ENCODE measurements at regions not wholly inside any gene's neighbourhood (a gene's known extent, or its start where the extent isn't known, plus 50 kb on each side); places are given as distances from the start of the nearest gene placed in this dataset.
"Not testable (repeated sequence)": the region's sequence is repeated elsewhere in the genome, so short reads cannot be mapped to it uniquely, and the experiment has no call there.

DNA sequence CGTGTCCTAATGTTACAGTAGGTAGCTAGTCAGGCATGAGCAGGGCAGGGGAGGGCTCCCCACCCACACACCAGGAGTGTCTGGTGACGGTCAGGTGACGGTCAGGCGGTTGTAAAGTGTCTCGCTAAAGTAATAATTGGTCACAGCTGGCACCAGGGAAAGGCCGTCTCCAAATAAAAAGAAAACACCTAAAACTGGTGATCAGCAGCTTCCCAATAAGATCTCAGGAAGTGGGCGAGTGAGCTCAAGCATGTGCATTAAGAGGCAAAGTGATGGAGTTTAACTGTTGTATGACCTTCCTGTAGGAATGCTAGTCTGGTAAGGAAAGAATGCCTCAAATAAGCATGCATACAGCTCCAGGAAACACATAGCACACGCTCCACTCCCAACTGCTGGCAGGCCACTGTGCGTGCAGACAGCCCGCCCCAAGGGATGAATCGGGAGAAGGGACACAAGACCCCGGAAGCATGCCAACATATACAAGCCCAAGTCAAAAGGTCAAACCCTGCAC, 177.1 kb downstream of the RNF144A start:
- DNase-seq (ENCODE audit: low read depth in 2 of 2, low spot score in 1 of 2), result no peak

DNA sequence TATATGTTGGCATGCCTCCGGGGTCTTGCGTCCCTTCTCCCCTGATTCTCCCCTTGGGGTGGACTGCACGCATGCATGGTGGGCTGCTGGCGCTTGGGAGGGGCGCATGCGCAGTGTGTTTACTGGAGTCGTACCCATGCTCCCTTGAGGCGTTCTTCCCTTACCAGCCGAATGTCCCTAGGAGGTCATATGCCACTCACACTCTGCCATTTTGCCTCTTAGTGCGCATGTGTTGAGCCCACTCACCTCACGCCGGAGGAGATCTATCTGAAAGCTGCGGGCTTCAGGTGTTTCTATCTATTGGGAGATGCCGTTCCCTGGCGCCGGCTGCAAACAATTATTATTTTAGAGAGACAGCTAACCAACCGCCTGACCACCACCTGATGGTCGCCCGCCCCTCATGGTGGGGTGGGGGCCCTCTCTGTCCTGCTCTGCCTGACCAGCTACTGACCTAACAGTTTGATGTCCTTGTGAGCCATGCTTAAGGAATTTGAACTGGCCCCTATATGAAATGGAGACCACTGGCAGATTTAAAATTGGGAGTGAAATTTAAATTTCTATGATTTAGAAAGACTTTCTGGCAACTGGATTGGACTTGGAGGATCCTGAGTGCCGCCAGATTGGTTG, 179.6 kb downstream of the RNF144A start:
- no peak for DNase-seq (ENCODE audit: low read depth in 2 of 2, low spot score in 1 of 2)

DNA sequence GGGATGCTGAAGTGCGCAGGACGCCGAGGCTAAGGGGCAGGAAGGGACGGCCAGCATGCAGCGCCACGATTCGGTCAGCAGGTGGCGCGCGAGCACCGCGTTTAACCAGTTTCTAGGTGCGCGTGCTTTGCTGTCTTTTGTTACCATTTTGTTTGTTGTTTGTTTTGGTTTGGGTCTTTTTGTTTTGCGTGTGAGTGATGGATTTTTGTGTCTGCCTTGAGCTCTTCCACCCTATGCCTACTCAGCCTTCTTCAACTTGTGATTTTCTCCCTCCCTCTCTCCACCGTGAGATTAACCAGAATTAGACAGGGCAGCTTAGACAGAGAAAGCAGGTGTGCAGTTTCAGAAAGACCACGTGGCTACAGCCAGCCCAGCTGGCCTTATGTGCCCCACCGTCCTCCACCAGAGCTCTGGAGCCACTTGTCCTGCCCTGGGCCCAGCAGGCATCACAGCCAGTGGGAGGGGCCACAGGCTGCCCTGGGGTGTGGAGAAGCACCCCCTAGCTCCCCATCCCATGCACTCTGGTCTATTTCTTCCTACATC, 180.2 kb downstream of the RNF144A start:
- DNase-seq (ENCODE audit: low read depth in 2 of 2, low spot score in 1 of 2), result peak; percentile 45 to 51

DNA sequence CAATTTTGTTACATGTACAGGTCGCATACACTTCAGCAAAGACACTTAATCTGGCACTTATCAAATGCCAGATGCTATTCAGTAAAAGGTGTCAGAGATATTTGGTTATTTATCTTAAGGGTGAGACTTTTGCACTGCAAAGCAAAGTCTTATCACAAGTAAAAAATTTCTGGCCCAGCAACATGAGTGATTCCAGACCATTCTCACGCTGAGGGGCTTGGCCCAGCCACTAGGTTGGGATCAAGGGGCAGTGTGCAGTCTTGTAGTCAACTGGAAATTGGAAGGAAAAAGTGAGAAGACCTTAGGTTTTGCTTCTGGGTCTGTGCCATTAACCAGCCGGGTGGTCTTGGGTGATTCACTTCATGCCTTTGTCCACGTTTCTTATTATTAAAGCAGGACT, 181.6 kb downstream of the RNF144A start:
- DNase-seq (ENCODE audit: low read depth in 2 of 2, low spot score in 1 of 2), result no peak

- DNase-seq (ENCODE audit: low read depth in 2 of 2, low spot score in 1 of 2), result not testable (repeated sequence)
These were observed 182.5 kb downstream of the RNF144A start for GRCh38 chr2:7099687-7100086.

GRCh38 chr2:7102826-7103225, 185.6 kb downstream of the RNF144A start:
- no peak for DNase-seq (ENCODE audit: low read depth in 2 of 2, low spot score in 1 of 2)

- no peak for DNase-seq (ENCODE audit: low read depth in 2 of 2, low spot score in 1 of 2)
These were observed 191.8 kb downstream of the RNF144A start for GRCh38 chr2:7108792-7109532.

DNA sequence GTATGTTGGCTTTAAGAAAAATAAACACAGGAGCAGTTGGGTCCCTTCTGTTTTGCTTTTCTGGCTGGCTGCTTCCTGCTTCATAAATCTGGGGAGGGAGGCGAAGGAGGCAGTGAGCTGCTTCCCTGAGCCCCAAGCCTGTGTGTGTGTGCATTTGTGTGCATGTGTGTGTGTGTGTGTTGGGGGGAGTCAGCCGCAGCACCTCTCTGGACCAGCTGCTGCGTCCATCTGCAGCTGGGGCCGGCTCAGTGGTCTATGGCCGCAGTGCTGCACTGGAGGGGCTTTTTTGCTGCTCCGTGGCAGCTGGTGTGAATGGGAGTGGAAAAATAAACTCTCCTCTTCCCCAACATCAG, 192.3 kb downstream of the RNF144A start:
- DNase-seq (ENCODE audit: low read depth in 2 of 2, low spot score in 1 of 2), result no peak

DNA sequence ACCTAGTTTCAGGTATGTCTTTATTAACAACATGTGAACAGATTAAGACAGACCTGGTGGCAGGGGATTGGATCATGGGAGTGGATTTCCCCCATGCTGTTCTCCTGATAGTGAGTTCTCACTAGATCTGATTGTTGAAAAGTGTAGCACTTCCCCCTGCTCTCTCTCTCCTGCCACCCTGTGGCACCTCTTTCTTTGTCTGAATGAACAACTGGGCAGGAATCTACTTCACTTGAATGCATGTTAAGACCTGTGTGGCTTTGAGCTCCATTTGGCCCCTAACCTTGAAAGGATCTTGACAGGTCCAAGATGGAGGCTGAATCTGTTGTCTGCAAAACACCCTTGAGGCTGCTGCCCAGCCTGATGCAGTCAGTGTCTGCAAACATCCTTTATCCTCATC, 194.4 kb downstream of the RNF144A start:
- no peak for DNase-seq (ENCODE audit: low read depth in 2 of 2, low spot score in 1 of 2)

DNA sequence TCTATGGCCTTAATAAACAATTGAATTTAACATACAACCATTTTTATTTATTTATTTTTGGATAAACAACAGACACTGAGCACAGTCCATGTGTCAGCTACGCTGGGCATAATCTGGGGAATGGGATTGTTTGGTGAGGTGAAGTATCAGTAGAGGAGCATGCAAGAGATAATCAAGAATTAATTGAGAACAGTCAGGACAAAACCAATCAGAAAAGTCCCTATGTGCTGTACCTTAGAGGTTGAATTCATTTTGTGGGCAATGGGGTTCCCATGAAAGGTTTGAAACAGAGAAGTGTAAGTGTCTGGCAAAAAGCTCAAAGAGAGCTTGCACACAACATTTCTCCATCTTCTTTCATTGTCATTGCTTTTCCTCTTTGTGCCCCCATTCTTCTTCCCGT, 198.2 kb downstream of the RNF144A start:
- DNase-seq (ENCODE audit: low read depth in 2 of 2, low spot score in 1 of 2), result no peak

DNA sequence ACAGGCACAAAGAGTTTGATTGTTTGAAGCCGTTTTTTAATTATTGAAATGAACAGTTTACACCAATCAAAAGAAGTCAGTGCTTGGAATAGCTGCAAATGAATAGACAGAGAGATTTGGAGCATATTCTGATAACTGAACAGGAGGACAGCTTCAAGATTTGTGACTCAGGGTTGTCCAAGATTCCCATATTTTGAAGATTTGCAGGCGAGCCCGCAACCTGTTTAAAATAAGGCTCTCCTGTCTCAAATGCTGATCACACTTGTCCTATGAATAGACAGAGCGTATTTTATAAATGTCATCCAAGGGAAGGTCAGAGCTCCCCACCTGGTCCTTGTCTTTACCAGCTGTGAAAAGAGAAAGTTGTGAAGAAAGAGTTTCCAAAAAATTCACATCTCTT, 198.7 kb downstream of the RNF144A start:
- DNase-seq (ENCODE audit: low read depth in 2 of 2, low spot score in 1 of 2), result no peak

- no peak for DNase-seq (ENCODE audit: low read depth in 2 of 2, low spot score in 1 of 2)
These were observed 199.3 kb downstream of the RNF144A start for GRCh38 chr2:7116511-7116910.

- no peak for DNase-seq (ENCODE audit: low read depth in 2 of 2, low spot score in 1 of 2)
These were observed 199.9 kb downstream of the RNF144A start for GRCh38 chr2:7117076-7117475.

DNA sequence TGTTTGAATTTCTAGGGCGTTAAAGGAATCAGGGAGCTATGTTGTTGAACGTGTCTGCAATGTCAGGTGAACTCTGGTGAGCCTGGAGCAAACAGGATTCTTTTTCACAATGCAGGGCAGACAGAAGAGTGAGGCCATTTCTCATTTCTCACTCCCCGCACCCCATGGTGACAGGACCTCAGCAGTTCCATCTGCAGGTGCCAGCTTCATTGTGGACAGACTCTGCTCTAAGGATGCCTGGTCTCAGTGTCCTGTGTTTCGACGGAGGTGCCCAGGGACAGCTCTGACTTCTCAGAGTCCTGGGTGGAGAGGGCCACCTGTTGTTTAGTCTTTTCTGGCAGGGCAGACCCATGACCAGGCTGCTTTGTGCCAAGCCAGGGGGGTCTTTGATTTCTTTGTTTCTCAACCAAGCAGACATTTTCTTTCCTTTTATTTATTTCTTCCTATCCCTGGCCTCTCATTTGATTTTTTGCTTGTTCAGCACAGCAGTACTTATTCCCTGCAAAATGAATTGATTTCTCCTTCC, 201.5 kb downstream of the RNF144A start:
- DNase-seq (ENCODE audit: low read depth in 2 of 2, low spot score in 1 of 2), result no peak

- no peak for DNase-seq (ENCODE audit: low read depth in 2 of 2, low spot score in 1 of 2)
These were observed 202.1 kb downstream of the RNF144A start for GRCh38 chr2:7119132-7119835.

DNA sequence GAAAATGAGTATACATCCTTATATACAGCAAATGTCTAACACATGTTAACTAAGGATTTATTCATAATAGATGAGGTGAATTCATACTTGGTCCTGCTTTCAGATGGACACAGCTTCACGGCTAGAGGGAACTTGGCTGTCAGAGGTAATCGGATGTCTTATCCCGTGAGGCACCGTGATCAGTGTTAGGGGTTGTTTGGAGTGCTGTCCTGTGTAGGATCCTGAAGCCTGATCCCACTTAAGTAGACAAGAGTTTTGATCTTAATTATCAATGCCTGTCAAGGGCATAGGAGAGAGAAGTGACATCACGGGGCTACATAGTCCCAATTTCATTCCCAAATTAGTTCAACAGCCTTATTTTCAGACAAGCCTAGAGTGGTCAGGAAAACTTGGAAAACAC, 204.6 kb downstream of the RNF144A start:
- no peak for DNase-seq (ENCODE audit: low read depth in 2 of 2, low spot score in 1 of 2)

GRCh38 chr2:7127156-7127555, 209.9 kb downstream of the RNF144A start:
- no peak for DNase-seq (ENCODE audit: low read depth in 2 of 2, low spot score in 1 of 2)

GRCh38 chr2:7127687-7128086, 210.5 kb downstream of the RNF144A start:
- DNase-seq (ENCODE audit: low read depth in 2 of 2, low spot score in 1 of 2), result no peak

DNA sequence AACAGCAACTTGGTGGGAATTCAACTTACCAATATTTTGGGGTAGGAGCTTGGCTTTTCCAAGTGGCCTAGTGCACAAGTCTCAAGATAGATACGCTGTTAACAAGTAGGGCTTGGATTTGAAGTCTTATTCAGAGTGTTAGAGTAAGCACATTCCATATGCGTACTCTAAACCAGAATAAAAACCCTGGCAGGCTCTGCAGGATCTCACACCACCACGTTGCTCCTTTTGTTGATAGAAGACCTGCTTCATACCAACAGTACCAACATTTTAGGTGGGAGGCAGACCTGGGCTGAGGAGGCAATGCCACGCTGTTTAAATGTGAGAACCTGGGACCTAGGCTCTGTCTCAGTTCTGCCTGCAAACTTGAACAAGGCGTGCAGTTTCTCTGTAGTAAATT, 214.0 kb downstream of the RNF144A start:
- no peak for DNase-seq (ENCODE audit: low read depth in 2 of 2, low spot score in 1 of 2)

- DNase-seq (ENCODE audit: low read depth in 2 of 2, low spot score in 1 of 2), result no peak
These were observed 215.5 kb downstream of the RNF144A start for GRCh38 chr2:7132753-7133152.

DNA sequence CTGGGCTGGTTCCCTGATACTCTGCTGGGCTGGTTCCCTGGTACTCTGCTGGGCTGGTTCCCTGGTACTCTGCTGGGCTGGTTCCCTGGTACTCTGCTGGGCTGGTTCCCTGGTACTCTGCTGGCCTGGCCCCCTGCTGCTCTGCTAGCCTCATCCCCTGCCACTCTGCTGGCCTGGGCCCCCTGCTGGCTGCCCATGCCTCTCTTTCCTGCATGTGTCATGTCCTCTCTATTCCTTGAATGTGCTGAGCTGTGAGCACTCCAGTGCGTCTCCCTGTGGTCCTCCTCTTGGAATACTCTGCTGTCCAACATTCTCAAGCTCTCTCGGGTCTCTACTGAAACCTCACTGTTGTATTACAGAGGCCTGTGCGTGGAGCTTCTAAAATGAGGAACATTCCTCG, 216.3 kb downstream of the RNF144A start:
- no peak for DNase-seq (ENCODE audit: low read depth in 2 of 2, low spot score in 1 of 2)

DNA sequence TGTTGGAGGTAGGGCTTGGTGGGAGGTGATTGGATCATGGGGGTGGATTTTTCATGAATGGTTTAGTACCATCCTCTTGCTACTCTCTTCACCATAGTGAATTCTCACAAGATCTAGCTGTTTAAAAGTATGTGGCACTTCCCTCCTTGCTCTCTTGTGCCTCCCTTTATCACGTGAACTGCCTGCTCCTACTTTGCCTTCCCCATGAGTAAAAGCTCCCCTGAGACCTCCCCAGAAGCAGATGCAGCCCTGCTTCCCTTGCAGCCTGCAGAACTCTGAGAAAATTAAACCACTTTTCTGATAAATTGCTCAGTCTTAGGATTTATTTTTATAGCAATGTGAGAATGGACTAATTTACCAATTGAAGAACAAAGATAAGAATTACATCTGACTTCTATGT, 223.1 kb downstream of the RNF144A start:
- DNase-seq (ENCODE audit: low read depth in 2 of 2, low spot score in 1 of 2), result no peak
